Fibroblast of pulmonary artery (primary cell): ENCODE measurements at regions not wholly inside any gene's neighbourhood (a gene's known extent, or its start where the extent isn't known, plus 50 kb on each side); places are given as distances from the start of the nearest gene placed in this dataset.
A peak's percentile ranks its signal among the peaks of the same experiment; 100 is the strongest.
"Not testable (repeated sequence)": the region's sequence is repeated elsewhere in the genome, so short reads cannot be mapped to it uniquely, and the experiment has no call there.

Experiments used
- DNase-seq: peaks from one replicate; pipeline ENCODE4 v3.0.0-alpha.2; 2010; ENCODE audit warnings: low read depth
- H3K4me3 ChIP-seq: replicated peaks from 2 replicates; pipeline ENCODE4 v1.5.1; 2011; ENCODE audit warnings: low read depth, mild to moderate bottlenecking, control low read depth, low read length, moderate library complexity
- TF ChIP-seq, protein P1 (sequence below): IDR thresholded peaks from 2 replicates; pipeline ENCODE4 v1.5.1; 2011; ENCODE audit warnings: mild to moderate bottlenecking, control low read depth, low read length, inconsistent platforms; ENCODE audit errors: missing control alignments

DNA sequence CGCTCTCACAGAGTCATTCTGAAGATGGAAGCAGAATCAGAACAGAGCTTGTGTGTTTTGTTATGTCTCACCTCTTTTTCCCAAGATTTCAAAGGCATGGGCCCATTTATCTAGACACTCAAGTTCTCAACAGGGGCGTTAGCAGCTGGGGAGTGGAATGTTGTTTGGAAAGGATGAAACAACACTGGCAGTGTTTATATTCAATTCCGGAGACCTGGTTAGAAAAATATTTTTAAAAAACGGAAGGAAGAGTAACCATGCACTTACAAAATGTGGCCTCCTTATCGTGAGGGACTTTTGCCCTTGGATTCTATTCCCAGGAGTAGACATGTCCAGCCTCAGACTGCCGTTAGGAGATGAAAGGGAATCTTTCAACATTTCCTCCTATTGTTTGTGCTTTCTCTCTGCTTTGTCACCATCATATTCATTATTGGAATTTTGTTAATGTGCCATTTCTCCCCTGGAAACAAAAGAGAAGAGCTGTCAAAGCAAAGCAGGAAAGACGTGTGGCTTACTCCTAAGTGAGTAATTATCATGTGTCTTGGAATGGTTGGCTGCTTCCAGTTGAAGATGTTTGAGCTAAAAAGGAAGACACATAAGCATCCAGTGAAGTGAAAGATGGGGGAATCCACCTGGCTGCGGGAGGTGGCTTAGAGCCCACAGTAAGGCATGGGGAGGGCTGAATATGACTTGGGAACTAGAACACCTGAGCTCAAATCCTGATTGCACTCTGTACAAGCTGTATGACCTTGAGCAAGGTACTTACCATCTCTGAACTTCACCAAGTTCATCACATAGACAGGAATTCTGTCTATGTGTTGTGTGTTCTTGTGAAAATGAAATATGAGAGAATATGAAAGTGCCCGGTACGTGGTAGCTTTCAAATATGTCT is 71.7 kb upstream of the JUN start:
- DNase-seq, result peak; percentile 90
- TF ChIP-seq, protein P1, sequence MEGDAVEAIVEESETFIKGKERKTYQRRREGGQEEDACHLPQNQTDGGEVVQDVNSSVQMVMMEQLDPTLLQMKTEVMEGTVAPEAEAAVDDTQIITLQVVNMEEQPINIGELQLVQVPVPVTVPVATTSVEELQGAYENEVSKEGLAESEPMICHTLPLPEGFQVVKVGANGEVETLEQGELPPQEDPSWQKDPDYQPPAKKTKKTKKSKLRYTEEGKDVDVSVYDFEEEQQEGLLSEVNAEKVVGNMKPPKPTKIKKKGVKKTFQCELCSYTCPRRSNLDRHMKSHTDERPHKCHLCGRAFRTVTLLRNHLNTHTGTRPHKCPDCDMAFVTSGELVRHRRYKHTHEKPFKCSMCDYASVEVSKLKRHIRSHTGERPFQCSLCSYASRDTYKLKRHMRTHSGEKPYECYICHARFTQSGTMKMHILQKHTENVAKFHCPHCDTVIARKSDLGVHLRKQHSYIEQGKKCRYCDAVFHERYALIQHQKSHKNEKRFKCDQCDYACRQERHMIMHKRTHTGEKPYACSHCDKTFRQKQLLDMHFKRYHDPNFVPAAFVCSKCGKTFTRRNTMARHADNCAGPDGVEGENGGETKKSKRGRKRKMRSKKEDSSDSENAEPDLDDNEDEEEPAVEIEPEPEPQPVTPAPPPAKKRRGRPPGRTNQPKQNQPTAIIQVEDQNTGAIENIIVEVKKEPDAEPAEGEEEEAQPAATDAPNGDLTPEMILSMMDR, result no peak
- H3K4me3 ChIP-seq, result no peak overlapping the region

DNA sequence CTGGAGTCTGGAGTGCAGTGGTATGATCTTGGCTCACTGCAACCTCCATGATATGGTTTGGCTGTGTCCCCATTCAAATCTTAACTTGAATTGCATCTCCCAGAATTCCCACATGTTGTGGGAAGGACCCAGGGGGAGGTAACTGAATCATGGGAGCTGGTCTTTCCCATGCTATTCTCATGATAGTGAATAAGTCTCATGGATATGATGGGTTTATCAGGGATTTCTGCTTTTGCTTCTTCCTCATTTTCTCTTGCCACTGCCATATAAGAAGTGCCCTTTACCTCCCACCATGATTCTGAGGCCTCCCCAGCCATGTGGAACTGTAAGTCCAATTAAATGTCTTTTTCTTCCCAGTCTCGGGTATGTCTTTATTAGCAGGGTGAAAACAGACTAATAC is 72.4 kb upstream of the JUN start:
- DNase-seq, H3K4me3 ChIP-seq: not testable (repeated sequence)

DNA sequence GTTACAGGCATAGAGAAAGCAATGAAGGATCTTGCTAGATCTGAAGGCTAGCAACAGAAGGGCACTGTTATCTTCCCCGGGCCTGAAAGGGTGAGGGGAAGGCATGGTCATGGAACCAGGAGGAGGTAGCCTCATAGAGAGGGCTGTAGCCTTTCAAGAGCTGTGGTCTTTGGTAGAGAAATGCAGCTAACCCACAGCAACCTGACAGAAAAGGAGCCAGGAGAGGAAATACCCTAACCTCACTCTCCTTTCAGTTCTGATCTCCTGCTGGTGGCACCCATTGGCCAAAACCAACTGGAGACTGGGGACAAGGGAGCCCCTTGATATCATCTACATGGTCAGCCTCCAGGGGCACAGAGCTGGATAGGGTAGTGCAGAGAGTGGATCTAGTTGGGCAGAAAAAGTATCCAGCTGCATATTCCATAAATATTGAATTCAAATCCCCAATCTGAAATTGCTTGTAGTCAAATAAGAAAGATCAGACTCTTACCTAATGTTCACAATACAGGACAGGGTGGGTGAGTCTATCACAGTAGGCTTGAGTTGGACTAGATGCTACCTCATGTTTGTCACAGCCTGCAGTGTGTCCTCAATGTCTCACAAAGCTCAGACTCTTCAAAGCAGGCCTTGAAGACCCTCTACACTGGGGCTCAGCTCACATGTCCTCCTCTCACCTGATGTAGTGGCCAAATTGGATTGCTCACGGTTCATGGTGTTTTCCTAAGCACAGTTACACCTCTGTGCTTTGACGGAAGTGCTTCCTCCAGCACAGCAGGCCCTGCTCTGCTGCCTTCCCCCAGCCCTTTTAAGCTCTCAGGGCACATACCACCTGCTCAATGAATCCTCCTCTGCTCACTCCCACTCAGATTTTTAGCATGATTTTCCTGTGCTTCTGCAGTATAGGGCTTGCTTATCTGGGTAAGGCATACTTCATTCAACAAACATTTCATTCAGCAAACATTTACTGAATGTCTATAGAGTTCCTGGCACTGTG is 74.1 kb upstream of the JUN start:
- no peak overlapping the region for H3K4me3 ChIP-seq
- DNase-seq, result peak; percentile 54
- TF ChIP-seq, protein P1, result no peak

DNA sequence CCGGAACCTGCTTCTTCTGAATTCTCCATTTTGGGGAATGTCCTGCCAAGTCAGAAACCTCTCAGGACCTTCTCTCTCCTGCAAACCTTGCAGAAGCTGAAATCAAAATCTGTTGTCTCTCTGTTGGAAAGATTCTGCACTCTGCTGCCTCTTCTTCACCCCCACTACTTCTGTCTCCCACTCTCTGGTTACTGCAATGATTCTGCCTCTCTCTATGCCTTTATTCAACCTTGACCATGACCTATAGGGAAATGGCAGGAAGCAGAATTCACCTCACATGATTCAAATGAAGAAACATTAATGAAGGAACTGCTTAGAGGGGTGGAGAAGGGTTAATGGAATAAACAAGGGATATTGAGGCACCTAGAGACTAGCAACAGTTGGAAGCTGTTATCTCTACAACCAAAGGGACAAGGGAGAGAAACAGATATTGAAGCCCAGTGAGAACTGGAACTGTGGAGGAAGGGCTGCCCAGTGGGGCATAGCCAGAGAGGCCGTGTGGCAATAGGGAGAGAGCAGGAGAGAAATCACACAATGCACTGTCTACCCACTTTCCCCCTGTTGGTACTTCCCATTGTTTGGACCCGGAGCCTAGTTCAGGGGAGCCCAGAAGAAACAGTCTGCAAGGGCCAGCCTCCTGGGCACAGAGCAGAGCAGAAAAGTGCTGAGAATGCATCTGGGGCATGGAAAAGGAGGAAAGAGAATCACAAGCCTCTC is 76.1 kb upstream of the JUN start:
- TF ChIP-seq, protein P1, result no peak
- no peak overlapping the region for H3K4me3 ChIP-seq
- no peak for DNase-seq

DNA sequence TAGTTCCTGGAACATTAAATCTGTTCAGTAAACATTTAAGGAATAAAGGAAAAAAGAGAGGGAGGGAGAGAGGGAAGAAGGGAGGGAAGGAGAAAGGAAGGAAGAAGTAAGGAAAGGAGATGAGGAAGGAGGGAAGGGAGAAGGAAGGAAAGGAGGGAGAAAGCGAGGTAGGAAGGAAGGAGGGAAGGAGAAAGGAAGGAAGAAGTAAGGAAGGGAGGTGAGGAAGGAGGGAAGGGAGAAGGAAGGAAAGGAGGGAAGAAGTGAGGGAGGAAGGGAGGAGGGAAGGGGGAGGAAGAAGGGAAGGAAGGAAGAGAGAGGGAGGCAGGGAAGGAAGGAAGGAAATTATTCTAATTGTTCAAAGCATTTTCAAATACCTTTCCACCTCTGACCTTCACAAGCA is 77.2 kb upstream of the JUN start:
- TF ChIP-seq, protein P1, result no peak
- no peak for DNase-seq
- no peak overlapping the region for H3K4me3 ChIP-seq

DNA sequence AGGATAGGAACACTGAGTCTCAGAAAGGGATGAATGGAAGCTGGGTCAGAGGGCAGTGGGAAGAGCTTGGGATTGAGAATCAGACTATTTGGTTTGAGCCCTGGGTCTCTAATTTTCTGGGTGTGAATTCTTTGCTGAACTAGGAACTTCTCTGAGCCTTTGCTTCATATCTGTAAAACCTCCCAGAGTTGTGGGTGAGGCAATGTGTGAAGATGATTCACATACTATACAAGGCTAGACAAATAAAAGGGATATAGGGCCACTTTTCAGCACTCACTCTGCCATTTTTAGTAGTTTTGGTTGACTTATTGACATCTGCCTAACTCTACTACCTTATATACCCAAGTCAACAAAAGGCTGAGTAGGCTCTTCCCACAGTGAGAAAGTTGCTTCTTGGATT is 77.7 kb upstream of the JUN start:
- TF ChIP-seq, protein P1, result no peak
- H3K4me3 ChIP-seq, result no peak overlapping the region
- no peak for DNase-seq
